Testis (tissue), 2 donors: ENCODE measurements at regions not wholly inside any gene's neighbourhood (a gene's known extent, or its start where the extent isn't known, plus 50 kb on each side); places are given as distances from the start of the nearest gene placed in this dataset.
"Not testable (repeated sequence)": the region's sequence is repeated elsewhere in the genome, so short reads cannot be mapped to it uniquely, and the experiment has no call there.

Source experiments
- POLR2A ChIP-seq: fragments of 450-650 bp; IDR thresholded peaks from one replicate; pipeline ENCODE4 v1.6.1; 2017; ENCODE audit warnings: antibody characterized with exemption, mild to moderate bottlenecking, moderate library complexity
- TF ChIP-seq, protein P1 (sequence below), 3 experiments: fragments of 450-650 bp in 2 of 3; fragments of 200-600 bp in 1 of 3; sonication (generic) in 1 of 3; IDR thresholded peaks; one replicate each; pipeline ENCODE4 v1.5.1; 2016 to 2019; ENCODE audit warnings: antibody characterized with exemption in 3 of 3, mild to moderate bottlenecking in 2 of 3, moderate library complexity in 1 of 3

DNA sequence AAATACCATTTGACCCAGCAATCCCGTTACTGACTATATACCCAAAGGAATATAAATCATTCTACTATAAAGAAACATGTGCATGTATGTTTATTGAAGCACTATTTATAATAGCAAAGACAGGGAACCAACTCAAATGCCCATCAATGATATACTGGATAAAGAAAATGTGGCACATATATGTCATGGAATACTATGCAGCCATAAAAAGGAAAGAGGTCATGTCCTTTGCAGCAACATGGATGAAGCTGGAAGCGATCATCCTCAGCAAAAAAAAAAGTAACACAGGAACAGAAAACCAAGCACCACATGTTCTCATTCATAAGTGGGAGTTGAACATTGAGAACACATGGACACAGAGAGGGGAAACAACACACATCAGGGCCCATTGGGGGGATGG, 99.9 kb upstream of the THUMPD2 start:
- not testable (repeated sequence) for TF ChIP-seq POLR2A
- TF ChIP-seq, protein P1, sequence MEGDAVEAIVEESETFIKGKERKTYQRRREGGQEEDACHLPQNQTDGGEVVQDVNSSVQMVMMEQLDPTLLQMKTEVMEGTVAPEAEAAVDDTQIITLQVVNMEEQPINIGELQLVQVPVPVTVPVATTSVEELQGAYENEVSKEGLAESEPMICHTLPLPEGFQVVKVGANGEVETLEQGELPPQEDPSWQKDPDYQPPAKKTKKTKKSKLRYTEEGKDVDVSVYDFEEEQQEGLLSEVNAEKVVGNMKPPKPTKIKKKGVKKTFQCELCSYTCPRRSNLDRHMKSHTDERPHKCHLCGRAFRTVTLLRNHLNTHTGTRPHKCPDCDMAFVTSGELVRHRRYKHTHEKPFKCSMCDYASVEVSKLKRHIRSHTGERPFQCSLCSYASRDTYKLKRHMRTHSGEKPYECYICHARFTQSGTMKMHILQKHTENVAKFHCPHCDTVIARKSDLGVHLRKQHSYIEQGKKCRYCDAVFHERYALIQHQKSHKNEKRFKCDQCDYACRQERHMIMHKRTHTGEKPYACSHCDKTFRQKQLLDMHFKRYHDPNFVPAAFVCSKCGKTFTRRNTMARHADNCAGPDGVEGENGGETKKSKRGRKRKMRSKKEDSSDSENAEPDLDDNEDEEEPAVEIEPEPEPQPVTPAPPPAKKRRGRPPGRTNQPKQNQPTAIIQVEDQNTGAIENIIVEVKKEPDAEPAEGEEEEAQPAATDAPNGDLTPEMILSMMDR (IDR thresholded peaks at IDR 0.05) = not testable (repeated sequence)
